HG03108 (cell line): ENCODE measurements at regions not wholly inside any gene's neighbourhood (a gene's known extent, or its start where the extent isn't known, plus 50 kb on each side); places are given as distances from the start of the nearest gene placed in this dataset.
A peak's percentile ranks its signal among the peaks of the same experiment; 100 is the strongest.

Source experiments
- ATAC-seq: cut with Tn5 transposase; IDR thresholded peaks from one replicate; pipeline ENCODE4 v1.9.1; 2021; ENCODE audit warnings: moderate library complexity; ENCODE audit not compliant: unreplicated experiment

DNA sequence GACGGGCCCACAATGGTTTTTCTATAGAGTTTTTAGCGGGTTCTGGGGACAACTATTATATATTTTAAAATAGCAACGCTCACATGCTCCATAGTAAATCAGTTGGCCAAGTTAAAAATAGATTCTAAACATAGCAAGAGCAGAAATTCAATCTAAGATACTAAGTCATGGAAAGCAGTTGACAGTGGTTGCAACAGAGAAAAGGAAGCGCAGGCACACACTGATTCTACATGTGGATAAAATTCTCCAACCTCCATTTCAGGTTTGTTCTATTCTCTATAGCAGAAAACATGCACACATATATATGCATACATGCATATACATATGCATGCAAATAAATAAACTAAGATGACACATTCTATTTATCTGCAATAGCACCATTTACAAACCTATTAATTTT, 89.6 kb upstream of the HNRNPU start:
- no peak for ATAC-seq

DNA sequence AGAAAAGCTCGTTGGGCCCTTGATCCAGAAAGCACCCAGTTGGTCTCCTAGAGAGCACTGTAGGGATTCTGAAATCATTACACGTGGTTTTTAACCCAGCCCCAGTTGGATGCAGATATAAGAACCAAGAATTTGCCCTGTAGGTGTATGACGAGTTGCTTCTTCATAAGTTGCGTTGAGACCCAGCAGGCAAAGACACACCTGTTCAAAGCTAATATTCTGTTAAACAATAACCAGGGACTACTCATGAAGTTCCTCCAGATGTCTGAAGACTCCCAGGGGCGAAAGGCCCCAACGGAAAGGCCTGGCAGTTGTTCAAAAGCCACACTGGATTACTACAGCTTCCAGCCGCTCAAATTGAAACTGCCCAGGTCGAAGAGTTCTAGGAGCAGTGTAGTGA, 88.6 kb upstream of the HNRNPU start:
- ATAC-seq: peak; percentile 93

DNA sequence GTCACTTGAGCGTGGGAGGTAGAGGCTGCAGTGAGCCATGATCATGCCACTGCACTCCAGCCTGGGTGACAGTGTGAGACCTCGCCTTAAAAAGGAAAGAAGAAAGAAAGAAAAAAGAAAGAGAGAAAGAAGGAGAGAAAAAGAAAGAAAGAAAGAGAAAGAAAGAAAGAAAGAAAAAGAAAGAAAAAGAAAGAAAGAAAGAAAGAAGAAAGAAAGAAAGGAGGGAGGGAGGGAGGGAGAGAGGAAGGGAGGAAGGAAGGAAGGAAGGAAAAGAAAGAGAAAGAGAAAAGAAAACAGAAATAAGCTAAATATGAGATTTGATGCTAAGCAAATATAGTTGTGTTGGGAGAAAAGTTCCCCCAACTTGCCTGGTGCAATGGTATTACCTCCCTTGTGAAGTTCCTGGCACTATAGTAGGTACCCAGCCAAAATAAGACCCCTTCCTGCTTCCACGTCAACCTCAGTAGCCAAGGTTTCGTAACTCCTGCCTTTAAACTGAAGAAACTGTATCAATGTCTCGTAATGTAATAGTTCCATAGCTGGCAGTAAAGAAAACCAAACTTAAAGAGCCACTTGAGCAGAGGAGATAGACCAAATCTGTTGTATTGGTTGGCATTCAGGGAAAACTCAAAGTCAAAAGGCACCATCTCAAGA, 88.1 kb upstream of the HNRNPU start:
- ATAC-seq: peak; percentile 13

DNA sequence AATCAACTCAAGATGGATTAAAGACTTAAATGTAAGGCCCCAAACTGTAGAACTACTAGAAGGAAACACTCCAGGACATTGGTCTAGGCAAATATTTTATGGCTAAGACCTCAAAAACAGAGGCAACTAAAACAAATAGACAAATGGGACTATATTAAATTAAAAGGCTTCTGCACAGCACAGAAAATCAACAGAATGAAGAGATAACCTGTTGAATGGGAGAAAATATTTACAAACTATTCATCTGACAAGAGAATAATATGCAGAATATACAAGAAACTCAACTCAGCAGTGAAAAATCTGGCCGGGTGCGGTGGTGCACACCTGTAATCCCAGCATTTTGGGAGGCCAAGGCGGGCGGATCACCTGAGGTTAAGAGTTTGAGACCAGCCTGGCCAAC, 84.1 kb upstream of the HNRNPU start:
- ATAC-seq: no peak

DNA sequence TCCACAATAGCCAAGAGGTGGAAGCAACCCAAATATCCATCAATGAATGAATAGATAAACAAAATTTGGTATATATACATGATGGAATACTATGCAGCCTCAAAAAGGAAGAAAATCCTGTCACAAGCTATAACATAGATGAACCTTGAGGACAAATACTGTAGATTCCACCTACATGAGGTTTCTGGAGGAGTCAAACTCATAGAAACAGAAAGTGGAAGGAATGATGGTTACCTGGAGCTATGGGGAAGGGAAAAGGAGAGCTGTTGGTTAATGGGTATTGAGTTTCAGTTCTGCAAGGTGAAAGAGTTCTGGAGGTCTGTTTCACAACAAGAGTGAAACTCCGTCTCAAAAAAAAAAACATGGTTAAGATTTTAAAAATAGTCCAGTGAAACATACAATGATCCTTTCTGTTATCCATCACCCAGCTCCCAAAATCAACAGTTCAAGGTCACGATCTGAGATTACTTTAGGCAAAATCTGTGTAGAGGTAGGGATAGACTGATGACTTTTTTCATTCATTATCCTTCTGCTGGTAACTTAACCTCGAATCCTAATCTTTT, 80.8 kb upstream of the HNRNPU start:
- ATAC-seq: peak; percentile 68

DNA sequence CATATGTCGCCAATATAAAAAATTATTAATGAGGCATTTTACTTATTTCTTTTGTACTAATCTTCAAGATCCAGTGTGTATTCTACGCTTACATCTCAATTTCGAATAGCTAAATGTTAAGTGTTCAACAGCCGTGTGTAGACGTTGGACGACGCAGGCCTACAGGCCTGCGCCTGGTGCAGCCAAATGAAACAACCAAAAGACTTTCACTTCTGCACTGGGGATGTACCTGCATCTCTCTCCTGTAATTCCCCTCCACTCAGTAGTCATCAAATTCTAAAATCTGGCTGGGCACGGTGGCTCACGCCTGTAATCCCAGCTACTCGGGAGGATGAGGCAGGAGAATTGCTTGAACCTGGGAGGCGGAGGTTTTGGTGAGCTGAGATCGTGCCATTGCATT, 76.8 kb upstream of the HNRNPU start:
- ATAC-seq: peak; percentile 75

DNA sequence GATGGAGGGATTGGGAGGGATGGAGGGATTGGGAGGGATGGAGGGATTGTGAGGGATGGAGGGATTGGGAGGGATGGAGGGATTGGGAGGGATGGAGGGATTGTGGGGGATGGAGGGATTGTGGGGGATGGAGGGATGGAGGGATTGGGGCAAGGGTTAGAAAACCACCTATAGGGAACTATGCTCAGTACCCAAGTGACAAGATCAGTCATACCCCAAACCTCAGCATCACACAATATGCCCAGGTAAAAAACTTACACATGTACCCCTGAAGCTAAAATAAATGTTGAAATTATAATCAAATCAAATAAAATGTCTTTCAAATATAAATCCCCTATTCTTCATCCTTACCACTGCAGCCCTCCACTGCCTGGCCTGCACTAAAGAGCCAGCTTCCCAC, 72.8 kb upstream of the HNRNPU start:
- no peak for ATAC-seq

DNA sequence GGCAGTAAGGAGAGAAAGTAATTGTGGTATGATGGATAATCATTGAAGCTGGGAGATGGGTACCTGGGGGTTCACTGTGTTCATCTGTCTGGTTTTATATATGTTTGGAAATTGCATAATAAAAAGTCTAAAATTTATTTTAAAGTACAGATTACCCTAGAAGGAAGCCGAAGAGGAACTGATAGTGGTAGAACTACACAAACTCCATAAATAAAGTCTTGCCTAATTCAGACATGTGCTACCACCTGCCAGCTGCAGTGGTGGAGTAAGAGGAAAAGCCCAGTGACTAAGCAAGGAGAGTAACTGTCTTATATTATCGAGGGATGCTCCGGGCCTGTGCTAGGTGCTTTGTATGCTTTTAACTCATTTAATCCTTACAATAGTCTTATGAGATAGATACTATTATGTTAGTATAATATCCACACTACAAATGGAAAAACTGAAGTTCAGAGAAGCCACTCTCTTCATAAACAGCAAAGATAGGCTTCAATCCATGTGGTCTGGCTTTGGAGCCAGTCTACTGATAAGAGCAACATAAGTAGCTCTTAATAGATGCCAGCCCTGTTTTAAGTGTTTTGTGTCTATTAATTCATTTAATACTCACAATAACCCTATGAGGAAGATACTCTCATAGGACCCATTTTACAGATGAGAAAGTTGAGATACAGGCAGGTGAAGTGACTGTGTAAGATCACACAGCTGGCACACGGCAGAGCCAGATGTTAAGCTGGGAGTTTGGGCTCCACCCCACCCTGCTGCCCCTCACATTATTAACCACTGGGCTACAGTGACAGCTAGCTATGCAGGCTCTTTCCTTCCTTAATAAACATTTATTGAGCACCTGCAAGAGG, 56.8 kb upstream of the HNRNPU start:
- peak; percentile 66 for ATAC-seq

DNA sequence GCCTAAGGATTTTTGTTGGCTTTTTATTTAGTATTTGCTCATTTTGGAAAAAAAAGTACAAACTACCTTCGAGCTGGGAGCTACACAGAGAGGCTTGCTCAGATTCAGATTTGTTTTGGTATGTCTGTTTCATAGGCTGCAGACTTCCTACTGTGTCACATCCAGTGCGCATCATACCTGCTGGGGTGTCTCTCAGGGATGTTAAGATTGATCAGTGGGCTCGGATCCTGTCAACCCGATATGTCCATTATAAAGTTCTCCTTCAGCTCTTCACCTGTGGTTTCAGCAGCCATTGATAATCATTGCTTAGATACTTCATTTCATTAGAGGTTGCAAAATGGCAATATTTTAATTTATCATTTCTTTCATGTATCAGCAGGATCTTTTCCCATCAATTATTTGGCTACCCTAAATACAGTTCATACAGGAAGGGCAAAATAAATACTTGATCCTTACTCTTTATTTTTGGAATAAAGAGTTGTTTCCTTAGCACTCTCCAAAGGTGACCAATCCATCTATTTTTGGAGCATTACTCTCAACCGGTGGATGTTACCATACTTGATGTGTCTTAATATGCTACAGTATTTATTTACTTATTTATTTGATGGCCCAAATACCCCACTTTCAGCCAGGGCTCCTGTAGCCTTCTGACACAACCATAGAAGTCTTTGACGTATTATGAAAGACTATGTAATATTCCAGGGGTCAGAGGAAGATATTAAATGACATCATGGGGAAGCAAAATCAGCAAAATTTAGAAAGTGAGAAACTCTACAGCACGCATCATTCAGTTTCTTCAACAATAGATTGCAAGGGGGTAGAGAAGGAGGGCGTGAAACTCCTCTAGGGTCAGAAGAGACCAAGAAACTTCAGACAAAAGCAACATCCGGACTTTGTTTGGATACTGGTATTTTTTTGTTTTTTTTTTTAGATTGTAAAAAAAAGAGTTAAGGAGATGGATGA, 55.3 kb upstream of the HNRNPU start:
- ATAC-seq: no peak

DNA sequence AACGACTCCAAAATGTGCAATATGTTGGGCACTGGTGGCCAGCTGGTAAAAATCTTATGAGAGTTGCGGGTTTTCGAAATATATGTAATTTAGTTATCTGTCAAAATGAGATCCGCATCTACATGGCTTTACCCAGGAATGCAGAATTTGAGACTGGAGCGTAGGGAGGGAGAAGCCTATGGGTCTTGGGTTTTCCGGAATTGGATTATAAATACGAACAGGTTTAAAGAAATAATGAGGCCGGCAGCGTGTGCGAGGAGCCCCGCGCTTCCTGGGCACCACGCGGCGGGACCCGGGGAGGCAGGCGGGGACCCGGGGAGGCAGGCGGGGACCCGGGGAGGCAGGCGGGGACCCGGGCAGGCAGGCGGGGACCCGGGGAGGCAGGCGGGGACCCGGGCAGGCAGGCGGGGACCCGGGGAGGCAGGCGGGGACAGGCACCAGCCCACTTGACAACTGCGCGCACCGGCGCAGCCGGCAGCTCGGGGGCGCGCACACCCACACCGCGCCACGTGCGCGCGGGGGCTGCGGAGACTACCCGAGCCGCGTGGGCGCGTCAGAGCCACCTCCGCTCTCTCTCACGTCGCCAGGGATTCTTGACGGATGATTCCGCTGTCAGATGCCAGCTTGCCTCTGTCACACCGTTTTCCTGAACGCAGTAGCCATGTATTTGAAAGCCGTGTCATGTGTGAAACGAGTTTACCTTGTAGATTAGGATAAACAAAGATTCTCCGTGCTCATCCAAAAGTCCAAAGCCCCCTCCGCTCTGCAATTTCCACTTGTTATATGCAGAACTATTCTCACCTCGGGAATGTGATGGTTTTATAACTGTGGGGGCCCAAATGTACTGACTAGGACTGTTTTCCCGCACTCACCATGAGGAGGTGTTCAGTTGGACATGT, 54.3 kb upstream of the HNRNPU start:
- ATAC-seq: peak; percentile 48

DNA sequence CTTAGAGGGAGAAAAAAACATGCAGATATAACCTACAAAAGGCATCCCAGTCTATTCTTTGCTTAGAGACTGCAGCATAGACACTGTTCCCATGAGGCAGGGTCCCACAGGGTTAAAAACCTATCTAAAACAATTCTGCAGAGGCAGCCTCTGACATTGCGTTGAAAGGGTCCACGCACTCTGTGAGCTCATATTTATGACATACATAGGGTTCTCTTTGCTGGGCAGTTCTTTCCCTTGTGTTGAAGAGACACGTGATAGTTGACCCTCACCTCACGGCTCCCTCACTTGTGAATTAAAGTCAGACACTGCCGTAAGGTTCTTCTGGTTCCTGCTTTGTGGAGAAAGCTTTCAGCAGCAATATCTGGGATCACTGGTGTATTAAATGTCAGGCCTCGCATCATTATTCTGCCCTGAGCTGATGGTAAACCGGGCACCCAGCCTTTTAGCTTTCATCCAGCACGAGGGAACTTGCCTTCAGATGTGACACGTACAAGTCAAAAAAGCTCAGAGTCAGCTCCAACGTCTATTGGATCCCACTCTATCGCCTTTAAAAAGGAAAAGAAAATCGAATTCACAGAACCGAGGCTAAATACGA, 52.8 kb upstream of the HNRNPU start:
- no peak for ATAC-seq

DNA sequence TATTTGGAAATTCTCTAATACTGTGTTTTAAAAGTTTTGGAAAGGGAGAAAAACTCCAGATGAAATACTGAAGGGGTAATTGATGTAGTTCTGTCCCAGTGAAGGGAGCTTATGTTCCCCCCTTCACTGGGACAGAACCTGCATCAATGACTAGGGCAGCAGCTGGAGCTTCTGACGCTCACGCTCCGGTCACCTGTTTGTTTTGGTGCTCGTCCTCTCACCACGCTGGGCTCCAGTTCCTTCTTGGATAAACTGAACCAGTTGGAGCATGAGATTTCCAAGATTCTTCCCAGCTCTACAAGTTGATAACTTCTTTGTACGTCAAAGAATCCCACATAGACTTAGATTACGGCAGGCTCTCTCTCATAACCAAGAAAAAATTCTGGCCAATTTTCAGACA, 51.4 kb upstream of the HNRNPU start:
- ATAC-seq: no peak

DNA sequence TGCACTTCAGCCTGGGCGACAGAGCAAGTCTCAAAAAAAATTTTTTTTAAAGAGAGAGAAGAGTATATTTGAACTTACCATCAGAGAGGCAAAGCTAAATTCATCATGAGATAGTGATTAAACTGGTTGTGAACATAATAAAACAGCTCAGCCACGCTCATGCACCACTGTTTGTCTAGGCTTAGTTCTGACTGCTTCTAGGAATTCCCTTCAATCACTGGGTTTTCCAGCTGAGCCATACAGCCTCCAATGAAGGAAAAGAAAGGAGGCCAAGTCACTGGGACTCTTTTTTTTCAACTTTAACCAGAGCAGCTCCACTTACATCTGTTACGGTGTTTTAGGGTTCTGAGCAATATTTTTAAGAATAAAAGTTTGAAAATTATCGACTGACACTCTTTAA, 50.4 kb upstream of the HNRNPU start:
- ATAC-seq: no peak
